Kasumi-1 (cell line): ENCODE measurements at regions not wholly inside any gene's neighbourhood (a gene's known extent, or its start where the extent isn't known, plus 50 kb on each side); places are given as distances from the start of the nearest gene placed in this dataset.
"Not testable (repeated sequence)": the region's sequence is repeated elsewhere in the genome, so short reads cannot be mapped to it uniquely, and the experiment has no call there.

Experiments
- DNase-seq, 2 experiments: peaks; one replicate each; lab custom pipeline; 2025; lab: John Stamatoyannopoulos, UW

- DNase-seq = no peak
These were observed 197.3 kb downstream of the ETV1 start for GRCh38 chr7:13792208-13792607.

- DNase-seq = no peak
These were observed 195.5 kb downstream of the ETV1 start for GRCh38 chr7:13793926-13794325.

- DNase-seq = no peak
These were observed 194.9 kb downstream of the ETV1 start for GRCh38 chr7:13794581-13794980.

GRCh38 chr7:13797545-13797944 lies 191.9 kb downstream of the ETV1 start:
- DNase-seq = no peak

GRCh38 chr7:13800694-13801448 lies 188.6 kb downstream of the ETV1 start:
- no peak for DNase-seq

- DNase-seq = no peak
These were observed 187.8 kb downstream of the ETV1 start for GRCh38 chr7:13801669-13802068.

- no peak for DNase-seq
These were observed 186.8 kb downstream of the ETV1 start for GRCh38 chr7:13802651-13803050.

- no peak for DNase-seq
These were observed 186.3 kb downstream of the ETV1 start for GRCh38 chr7:13803134-13803533.

- not testable (repeated sequence) for DNase-seq
These were observed 183.2 kb downstream of the ETV1 start for GRCh38 chr7:13806089-13806867.

- not testable (repeated sequence) for DNase-seq
These were observed 172.2 kb downstream of the ETV1 start for GRCh38 chr7:13817230-13817629.

- DNase-seq = no peak
These were observed 168.2 kb downstream of the ETV1 start for GRCh38 chr7:13821152-13821787.

- DNase-seq = no peak
These were observed 166.8 kb downstream of the ETV1 start for GRCh38 chr7:13822678-13823077.

- no peak for DNase-seq
These were observed 162.7 kb downstream of the ETV1 start for GRCh38 chr7:13826752-13827151.

- no peak for DNase-seq
These were observed 161.8 kb downstream of the ETV1 start for GRCh38 chr7:13827716-13828115.

- no peak for DNase-seq
These were observed 160.2 kb downstream of the ETV1 start for GRCh38 chr7:13829231-13829630.

GRCh38 chr7:13829914-13830900 lies 159.3 kb downstream of the ETV1 start:
- DNase-seq = no peak

GRCh38 chr7:13832346-13832745 lies 157.1 kb downstream of the ETV1 start:
- DNase-seq = no peak

- no peak for DNase-seq
These were observed 155.1 kb downstream of the ETV1 start for GRCh38 chr7:13834328-13834761.

GRCh38 chr7:13835442-13835841 lies 154.0 kb downstream of the ETV1 start:
- DNase-seq = no peak

GRCh38 chr7:13839063-13839462 lies 150.4 kb downstream of the ETV1 start:
- no peak for DNase-seq
